Activated CD4-positive, alpha-beta T cell treated with anti-CD3 and anti-CD28 coated beads, Interleukin-2, amount 50 U/mL, for 48 hours (primary cell): ENCODE measurements at regions not wholly inside any gene's neighbourhood (a gene's known extent, or its start where the extent isn't known, plus 50 kb on each side); places are given as distances from the start of the nearest gene placed in this dataset.

Experiments
- DNase-seq, 2 experiments: peaks; one replicate each; pipeline ENCODE4 v3.0.0-alpha.2; 2020

- no peak for DNase-seq
Observed at GRCh38 chr7:25895792-25896171, 256.2 kb upstream of the NFE2L3 start.

GRCh38 chr7:25897261-25897782 lies 254.7 kb upstream of the NFE2L3 start:
- DNase-seq: no peak

- DNase-seq: no peak
Observed at GRCh38 chr7:25900245-25900644, 251.8 kb upstream of the NFE2L3 start.

- no peak for DNase-seq
Observed at GRCh38 chr7:25900877-25901276, 251.1 kb upstream of the NFE2L3 start.

- no peak for DNase-seq
Observed at GRCh38 chr7:25901658-25902057, 250.3 kb upstream of the NFE2L3 start.

- DNase-seq: no peak
Observed at GRCh38 chr7:25906003-25906402, 246.0 kb upstream of the NFE2L3 start.

- no peak for DNase-seq
Observed at GRCh38 chr7:25906760-25907159, 245.2 kb upstream of the NFE2L3 start.

GRCh38 chr7:25907214-25907613 lies 244.8 kb upstream of the NFE2L3 start:
- no peak for DNase-seq

GRCh38 chr7:25907731-25908130 lies 244.3 kb upstream of the NFE2L3 start:
- no peak for DNase-seq

GRCh38 chr7:25908154-25908949 lies 243.6 kb upstream of the NFE2L3 start:
- no peak for DNase-seq

- DNase-seq: no peak
Observed at GRCh38 chr7:25911738-25912607, 240.0 kb upstream of the NFE2L3 start.

- DNase-seq: no peak
Observed at GRCh38 chr7:25913598-25914224, 238.3 kb upstream of the NFE2L3 start.

GRCh38 chr7:25918731-25919130 lies 233.3 kb upstream of the NFE2L3 start:
- no peak for DNase-seq

- no peak for DNase-seq
Observed at GRCh38 chr7:25922296-25922695, 229.7 kb upstream of the NFE2L3 start.

GRCh38 chr7:25923741-25924460 lies 228.1 kb upstream of the NFE2L3 start:
- DNase-seq: no peak

GRCh38 chr7:25926009-25926408 lies 226.0 kb upstream of the NFE2L3 start:
- no peak for DNase-seq

GRCh38 chr7:25926451-25926850 lies 225.5 kb upstream of the NFE2L3 start:
- no peak for DNase-seq

- DNase-seq: no peak
Observed at GRCh38 chr7:25926891-25927625, 224.9 kb upstream of the NFE2L3 start.

- no peak for DNase-seq
Observed at GRCh38 chr7:25927626-25927978, 224.4 kb upstream of the NFE2L3 start.

GRCh38 chr7:25928549-25929330 lies 223.3 kb upstream of the NFE2L3 start:
- DNase-seq: no peak

GRCh38 chr7:25929448-25929847 lies 222.6 kb upstream of the NFE2L3 start:
- no peak for DNase-seq
